T-helper 17 cell (primary cell): ENCODE measurements at regions not wholly inside any gene's neighbourhood (a gene's known extent, or its start where the extent isn't known, plus 50 kb on each side); places are given as distances from the start of the nearest gene placed in this dataset.
"Not testable (repeated sequence)": the region's sequence is repeated elsewhere in the genome, so short reads cannot be mapped to it uniquely, and the experiment has no call there.

Experiments
- ATAC-seq: fragments of 150-1000 bp; cut with Tn5 transposase; 2 replicates; pipeline ENCODE4 v1.10.0; 2021; ENCODE audit warnings: mild to moderate bottlenecking, moderate library complexity
- DNase-seq, 3 donors: peaks; one replicate each; pipeline versions ENCODE4 v3.0.0 to v3.0.0-alpha.2; 2020 to 2021
- H3K9me3 ChIP-seq: one replicate; pipeline ENCODE4 v1.7.0; 2013; ENCODE audit warnings: low read length, mild to moderate bottlenecking; ENCODE audit not compliant: control insufficient read depth, poor library complexity, severe bottlenecking
- H3K27ac Mint-ChIP-seq: one replicate; pipeline ENCODE4 v1.8.0; 2022; ENCODE audit warnings: mild to moderate bottlenecking, moderate library complexity, mixed read lengths
- H3K27me3 Mint-ChIP-seq: one replicate; pipeline ENCODE4 v1.8.0; 2022; ENCODE audit warnings: mixed read lengths
- H3K36me3 Mint-ChIP-seq: one replicate; pipeline ENCODE4 v1.8.0; 2022; ENCODE audit warnings: low read depth, mixed read lengths
- H3K4me1 Mint-ChIP-seq: one replicate; pipeline ENCODE4 v1.8.0; 2022; ENCODE audit warnings: mild to moderate bottlenecking, mixed read lengths
- H3K4me3 Mint-ChIP-seq: one replicate; pipeline ENCODE4 v1.8.0; 2022; ENCODE audit warnings: mild to moderate bottlenecking, moderate library complexity, mixed read lengths

DNA sequence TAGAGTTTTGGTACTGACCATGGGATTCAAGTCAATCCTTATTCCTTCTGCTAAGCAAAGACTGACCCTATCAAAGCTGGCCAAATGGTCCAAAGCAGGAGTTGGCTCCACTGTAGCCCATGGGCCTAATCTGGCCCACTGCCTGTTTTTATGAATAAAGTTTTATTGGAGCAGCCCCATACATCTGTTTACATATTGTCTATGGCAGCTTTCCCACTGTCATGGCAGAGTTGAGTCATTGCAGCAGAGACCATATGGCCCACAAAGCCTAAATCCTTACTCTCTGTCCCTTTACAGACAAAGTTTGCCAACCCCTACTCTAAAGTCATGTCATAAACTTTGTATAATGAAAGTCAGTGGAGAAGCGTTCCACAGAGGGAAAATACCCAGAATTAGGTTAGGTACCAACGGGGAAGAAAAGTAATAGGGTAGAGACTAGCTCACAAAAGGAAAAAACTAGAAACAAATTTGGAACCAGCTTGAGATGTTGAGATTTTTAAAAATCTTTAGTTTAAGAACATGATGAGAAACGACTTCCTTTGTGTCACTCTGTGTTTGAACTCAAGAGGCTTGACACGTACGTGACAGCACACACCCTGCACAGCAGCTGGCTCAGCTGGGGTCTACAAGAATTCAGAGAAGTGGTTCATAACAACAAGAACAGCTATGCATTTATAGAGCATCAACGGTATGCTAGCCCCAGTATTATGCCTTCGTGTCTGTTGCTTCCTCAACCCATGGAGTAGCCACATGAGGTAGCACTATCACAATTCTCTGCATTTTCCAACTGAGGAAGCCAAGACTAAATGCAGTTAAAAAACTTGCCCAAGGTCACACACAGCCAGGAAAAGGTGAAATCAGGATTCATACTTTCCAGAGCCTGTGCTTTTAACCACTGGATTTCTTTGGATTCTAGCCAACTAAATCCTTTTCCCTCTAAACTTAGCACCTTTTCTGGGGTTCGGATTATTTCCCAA, 198.9 kb upstream of the WWC1 start:
- ATAC-seq (no peak), DNase-seq (no peak)
- Mint-ChIP-seq H3K27ac (no peak overlapping the region), H3K4me3 (no peak overlapping the region), H3K36me3 (peaks cover 3% of the 10 kb centered on the region), H3K27me3 (peaks cover 14% of the 10 kb centered on the region), H3K4me1 (no peaks in the 10 kb centered on the region)
- H3K9me3 ChIP-seq: no peaks in the 10 kb centered on the region

DNA sequence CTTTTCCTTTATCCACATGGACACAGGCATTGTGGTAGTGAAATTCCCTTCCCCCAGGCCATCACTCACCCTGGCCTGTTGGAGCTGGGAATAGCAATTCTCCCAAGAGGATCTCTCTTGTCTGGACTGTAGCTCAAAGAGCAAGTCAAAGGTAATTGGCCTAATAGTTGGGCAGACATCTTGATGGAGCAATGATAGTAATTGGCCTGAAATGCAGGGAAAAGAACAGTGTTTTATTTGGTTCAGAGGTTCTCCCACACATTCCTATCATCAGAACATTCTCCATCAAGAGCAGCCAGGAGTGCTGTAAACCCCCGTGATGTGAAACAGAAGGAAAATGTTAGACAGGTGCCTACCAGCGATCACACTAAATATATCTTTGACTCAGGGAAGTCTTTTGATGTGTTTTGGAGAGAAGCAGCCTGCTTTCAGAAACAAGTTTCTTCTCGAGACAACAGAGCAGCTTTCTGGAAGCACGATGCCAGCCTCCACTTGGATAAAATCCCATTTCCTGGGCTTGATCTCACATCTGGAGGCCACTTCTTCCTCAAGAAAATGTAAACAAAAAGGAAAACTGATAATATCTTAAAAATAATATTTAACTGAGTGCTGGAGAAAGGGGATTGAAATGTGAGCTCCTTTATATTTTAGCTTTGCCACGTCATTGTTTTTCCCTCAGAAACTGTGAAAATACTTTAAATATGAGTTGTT, 198.1 kb upstream of the WWC1 start:
- no peaks in the 10 kb centered on the region for H3K9me3 ChIP-seq
- Mint-ChIP-seq H3K4me1 (no peaks in the 10 kb centered on the region), H3K27me3 (peaks cover 23% of the 10 kb centered on the region), H3K27ac (no peak overlapping the region), H3K36me3 (peaks cover 3% of the 10 kb centered on the region), H3K4me3 (no peak overlapping the region)
- DNase-seq: no peak
- no peak for ATAC-seq

DNA sequence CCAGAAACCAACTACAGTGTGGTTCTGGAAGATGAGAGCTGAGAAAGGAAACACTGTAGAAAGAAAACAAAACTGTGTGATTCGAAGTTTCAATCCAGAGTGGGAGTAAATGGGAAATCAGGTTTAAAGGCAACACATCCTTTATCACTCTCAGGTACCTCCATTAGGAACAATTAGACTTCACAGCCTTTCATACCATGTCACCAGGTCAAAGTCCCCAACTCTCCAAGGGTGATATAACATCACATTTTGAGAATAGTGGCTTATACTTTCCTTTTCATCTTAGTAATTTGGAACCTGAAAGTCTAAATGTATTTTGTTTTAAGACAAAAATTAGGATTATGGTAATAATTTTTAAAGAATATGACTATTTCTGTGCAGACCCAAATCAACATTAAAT, 194.9 kb upstream of the WWC1 start:
- no peaks in the 10 kb centered on the region for H3K4me1 Mint-ChIP-seq

DNA sequence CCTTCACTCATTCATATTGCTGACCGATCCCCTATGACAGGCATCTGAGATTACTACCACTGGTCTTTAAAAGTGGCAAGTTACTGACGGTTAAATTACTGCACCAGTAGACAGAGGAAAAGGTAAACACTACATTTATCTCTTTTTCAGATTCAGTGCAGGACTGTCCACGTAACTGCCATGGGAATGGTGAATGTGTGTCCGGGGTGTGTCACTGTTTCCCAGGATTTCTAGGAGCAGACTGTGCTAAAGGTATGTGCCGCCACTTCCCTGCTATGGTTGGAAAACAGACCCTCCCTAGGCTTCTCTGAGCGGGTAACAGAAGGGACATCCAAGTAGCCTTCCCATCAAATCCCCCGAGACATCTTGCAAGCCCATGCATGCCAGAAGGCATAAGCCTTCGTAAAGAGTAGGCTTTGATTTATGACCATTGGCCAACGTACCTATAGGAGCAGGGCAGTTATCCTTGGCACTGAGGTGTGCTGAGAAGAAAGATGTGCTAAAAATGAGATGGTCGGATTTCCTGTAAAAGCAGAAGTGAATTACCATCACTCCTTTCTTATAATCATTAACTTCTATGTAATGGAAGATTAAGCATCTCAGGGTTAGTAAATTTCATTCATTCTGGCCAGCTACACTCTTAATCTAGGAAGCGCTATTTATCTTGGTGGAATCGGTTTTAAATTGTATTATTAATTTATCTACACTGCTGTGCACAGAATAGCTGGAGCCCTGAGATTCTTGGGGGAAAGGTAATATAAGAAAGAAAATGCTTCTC, 193.4 kb upstream of the WWC1 start:
- H3K27me3 Mint-ChIP-seq: peaks cover 21% of the 10 kb centered on the region
- DNase-seq (no peak), ATAC-seq (no peak)
- H3K9me3 ChIP-seq: no peaks in the 10 kb centered on the region
- no peak overlapping the region for H3K27ac Mint-ChIP-seq
- H3K36me3 Mint-ChIP-seq: peaks cover 3% of the 10 kb centered on the region
- no peak overlapping the region for H3K4me3 Mint-ChIP-seq
- H3K4me1 Mint-ChIP-seq: no peaks in the 10 kb centered on the region

More for the DNA sequence above, 194.9 kb upstream of the WWC1 start:
- ATAC-seq (no peak), DNase-seq (no peak)
- peaks cover 19% of the 10 kb centered on the region for H3K27me3 Mint-ChIP-seq
- no peak overlapping the region for H3K4me3 Mint-ChIP-seq
- peaks cover 3% of the 10 kb centered on the region for H3K36me3 Mint-ChIP-seq
- no peak overlapping the region for H3K27ac Mint-ChIP-seq
- no peaks in the 10 kb centered on the region for H3K9me3 ChIP-seq

DNA sequence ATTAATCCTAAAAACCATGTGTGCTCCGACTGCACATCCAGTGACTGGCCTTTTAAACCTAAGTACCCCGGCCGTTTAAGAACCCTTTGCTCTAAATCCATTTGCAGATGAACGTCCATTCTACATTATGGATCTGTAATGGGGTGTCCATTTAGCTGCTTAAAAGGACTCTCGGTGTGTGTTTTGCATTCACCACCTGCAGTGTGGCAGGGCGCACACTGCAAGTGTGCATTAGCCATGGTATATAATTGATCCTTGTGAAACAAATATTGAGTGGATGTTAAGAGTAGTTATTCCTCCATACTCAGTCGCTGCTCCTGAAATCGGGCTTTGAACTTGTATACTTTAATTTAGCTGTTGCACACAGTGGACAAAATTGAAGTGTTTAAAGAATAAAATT, 190.1 kb upstream of the WWC1 start:
- DNase-seq (no peak), ATAC-seq (no peak)
- H3K4me3 Mint-ChIP-seq: no peak overlapping the region
- H3K36me3 Mint-ChIP-seq: no peaks in the 10 kb centered on the region
- H3K27me3 Mint-ChIP-seq: peaks cover 37% of the 10 kb centered on the region
- H3K4me1 Mint-ChIP-seq: peaks cover 2% of the 10 kb centered on the region
- no peak overlapping the region for H3K27ac Mint-ChIP-seq
- no peaks in the 10 kb centered on the region for H3K9me3 ChIP-seq

DNA sequence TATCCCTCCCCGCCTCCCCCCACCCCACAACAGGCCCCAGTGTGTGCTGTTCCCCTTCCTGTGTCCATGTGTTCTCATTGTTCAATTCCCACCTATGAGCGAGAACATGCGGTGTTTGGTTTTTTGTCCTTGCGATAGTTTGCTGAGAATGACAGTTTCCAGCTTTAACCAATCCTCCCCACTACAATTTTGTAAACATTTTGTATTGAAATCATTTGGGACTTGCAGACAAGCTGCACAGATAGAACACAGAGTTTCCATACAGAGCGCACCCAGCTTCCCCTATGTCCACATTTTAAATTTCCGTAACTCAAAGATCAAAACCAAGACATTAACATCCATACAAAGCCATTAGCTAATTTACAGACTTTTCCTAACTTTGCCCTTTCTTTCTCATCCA, 188.4 kb upstream of the WWC1 start:
- not testable (repeated sequence) for H3K27ac Mint-ChIP-seq, H3K4me3 Mint-ChIP-seq, ATAC-seq, H3K9me3 ChIP-seq, H3K4me1 Mint-ChIP-seq, DNase-seq, H3K36me3 Mint-ChIP-seq
- H3K27me3 Mint-ChIP-seq: peaks cover 41% of the 10 kb centered on the region

DNA sequence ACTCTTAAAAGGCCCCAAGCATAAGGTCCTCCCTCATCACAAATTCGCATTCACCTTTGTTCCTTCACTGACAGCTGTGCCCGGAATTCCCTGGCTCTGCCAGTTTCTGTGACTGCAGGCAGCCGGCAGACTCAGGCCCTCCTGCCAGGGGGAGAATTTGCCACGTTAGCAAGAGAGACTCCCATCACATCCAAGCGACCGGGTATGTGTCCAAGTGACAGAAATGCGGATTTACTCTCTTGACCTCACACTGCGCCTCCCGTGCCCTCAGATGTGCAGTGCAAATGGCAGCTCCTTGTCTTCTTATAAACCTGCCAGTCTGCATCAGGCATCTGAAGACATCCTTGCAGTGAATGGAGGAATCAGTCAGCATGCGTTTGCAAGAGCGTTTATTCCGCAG, 187.1 kb upstream of the WWC1 start:
- Mint-ChIP-seq H3K27ac (no peak overlapping the region), H3K36me3 (no peaks in the 10 kb centered on the region), H3K4me1 (peaks cover 2% of the 10 kb centered on the region), H3K4me3 (no peak overlapping the region), H3K27me3 (peaks cover 44% of the 10 kb centered on the region)
- DNase-seq (no peak), ATAC-seq (no peak)
- H3K9me3 ChIP-seq: no peaks in the 10 kb centered on the region

DNA sequence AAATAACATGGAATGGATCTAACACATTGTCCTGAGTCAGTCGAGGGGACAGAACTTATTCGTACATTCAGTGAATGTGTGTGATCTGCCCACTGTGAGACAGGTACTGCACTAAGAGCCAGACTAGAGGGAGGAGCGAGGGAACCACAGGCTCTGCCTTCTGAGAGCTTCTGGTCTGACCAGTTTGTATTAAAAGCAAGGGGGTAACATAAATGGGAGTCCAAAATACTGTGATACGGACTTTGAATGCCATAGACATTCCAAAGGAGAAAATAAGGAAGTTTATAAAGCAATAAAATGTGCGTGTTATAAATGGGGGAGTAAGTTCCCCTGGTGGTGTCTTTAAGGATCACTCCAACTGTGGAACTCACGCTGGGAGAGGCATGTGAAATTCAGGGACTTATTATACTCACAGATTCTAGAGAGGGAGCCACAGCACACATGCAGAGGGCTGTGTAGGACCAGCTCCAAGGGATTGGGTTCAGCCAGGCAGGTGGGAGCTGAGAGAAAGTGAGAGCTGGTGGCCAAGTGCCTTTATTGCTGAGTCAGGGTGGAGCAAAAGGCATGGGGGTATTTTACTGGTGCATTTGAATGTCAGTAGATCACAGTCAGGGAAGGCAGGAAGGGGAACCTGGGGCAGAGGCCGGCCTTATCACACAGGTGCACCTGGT, 186.5 kb upstream of the WWC1 start:
- H3K9me3 ChIP-seq: no peaks in the 10 kb centered on the region
- Mint-ChIP-seq H3K36me3 (no peaks in the 10 kb centered on the region), H3K4me1 (peaks cover 2% of the 10 kb centered on the region), H3K27me3 (peaks cover 49% of the 10 kb centered on the region), H3K4me3 (no peak overlapping the region), H3K27ac (no peak overlapping the region)
- DNase-seq (no peak), ATAC-seq (no peak)

DNA sequence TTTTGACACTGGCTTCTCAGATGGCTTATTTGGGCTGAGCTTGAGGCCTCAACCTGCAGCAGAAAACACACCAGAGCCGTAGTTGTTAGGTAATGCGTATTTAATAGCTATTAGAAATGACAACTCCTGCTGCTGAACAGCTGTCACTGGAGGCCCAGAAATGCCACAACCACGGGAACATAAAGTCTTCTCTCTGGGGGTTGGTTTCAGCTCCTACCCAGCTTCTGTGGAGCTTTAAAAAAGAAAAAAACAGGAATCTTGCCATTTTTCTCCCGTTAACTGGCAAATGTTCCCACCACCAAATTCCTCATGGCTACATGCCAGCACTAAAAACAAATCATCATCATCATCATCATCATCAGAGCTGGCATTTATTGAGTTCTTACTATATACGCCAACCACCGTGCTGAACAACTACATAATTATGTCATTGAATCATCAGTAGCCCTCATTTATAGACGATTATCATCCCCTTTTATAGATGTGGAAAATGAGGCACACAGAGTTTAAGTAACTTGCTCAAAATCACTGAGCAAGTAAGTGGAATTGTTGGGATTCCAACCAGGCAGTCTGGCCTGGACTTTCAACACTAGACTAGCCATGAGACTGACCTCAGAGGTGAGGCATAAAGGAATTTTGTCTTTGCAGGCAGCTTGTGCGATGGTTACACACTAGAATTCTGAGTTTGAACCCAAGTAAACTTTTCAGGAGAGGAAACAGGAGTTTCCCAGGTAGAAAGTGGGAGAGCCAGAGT, 185.3 kb upstream of the WWC1 start:
- peaks cover 60% of the 10 kb centered on the region for H3K27me3 Mint-ChIP-seq
- H3K9me3 ChIP-seq: no peaks in the 10 kb centered on the region
- no peak for ATAC-seq
- H3K36me3 Mint-ChIP-seq: no peaks in the 10 kb centered on the region
- H3K4me3 Mint-ChIP-seq: no peak overlapping the region
- DNase-seq: no peak
- H3K27ac Mint-ChIP-seq: no peak overlapping the region
- peaks cover 2% of the 10 kb centered on the region for H3K4me1 Mint-ChIP-seq

DNA sequence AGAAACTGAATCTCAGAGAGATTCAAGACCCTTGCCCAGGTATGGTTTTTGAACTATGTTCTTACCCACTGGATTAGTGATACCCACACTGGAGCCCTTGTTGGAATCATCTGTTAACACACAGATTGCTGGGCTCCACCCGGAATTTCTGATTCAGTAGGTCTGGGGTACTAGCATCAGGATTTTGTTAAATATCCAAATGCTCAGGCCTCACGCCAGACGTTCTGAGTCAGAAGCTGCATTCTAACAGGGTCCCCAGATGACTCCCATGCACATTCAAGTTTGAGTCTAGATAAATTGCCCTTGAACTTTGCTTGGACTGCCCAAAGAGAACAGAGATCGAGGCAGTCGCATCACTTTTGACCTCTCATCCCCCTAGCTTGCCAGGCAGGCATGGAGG, 182.0 kb upstream of the WWC1 start:
- H3K27me3 Mint-ChIP-seq: peaks cover 68% of the 10 kb centered on the region
- no peaks in the 10 kb centered on the region for H3K9me3 ChIP-seq
- ATAC-seq: no peak
- no peaks in the 10 kb centered on the region for H3K36me3 Mint-ChIP-seq
- H3K27ac Mint-ChIP-seq: no peak overlapping the region
- H3K4me3 Mint-ChIP-seq: no peak overlapping the region
- peaks cover 2% of the 10 kb centered on the region for H3K4me1 Mint-ChIP-seq
- DNase-seq: no peak

DNA sequence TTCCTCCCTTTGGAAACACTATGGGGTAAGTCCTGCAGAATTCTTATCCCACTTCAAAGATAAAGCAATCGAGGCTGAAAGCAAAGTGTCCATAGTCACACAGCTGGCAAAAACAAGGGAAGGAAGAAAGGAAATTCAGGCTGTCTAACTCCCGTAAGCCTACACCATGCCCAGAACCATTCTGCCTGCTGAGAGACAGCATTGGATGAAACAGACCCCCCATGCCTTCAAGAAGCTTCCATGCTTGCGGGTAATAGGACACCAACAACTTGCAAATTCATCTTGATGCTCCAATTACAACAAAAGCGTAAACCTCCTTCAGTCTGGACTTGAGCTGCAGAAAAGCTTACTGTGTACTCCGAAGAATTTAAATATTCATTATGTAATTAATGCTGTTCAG, 181.1 kb upstream of the WWC1 start:
- ATAC-seq: no peak
- no peak overlapping the region for H3K4me3 Mint-ChIP-seq
- DNase-seq: no peak
- H3K9me3 ChIP-seq: no peaks in the 10 kb centered on the region
- H3K36me3 Mint-ChIP-seq: no peaks in the 10 kb centered on the region
- H3K27ac Mint-ChIP-seq: no peak overlapping the region
- peaks cover 59% of the 10 kb centered on the region for H3K27me3 Mint-ChIP-seq
- no peaks in the 10 kb centered on the region for H3K4me1 Mint-ChIP-seq
